ENCODE measurements at regions not wholly inside any gene's neighbourhood (a gene's known extent, or its start where the extent isn't known, plus 50 kb on each side); places are given as distances from the start of the nearest gene placed in this dataset.

GRCh38 chr9:78562021-78562420 is 265.1 kb downstream of the PSAT1 start:
- Histone ChIP-seq H3K27ac (no peak overlapping the region), H3K36me3 (no peaks in the 10 kb centered on the region), H3K4me3 (no peak overlapping the region), H3K9me3 (no peaks in the 10 kb centered on the region), H3K4me1 (no peaks in the 10 kb centered on the region), H3K27me3 (no peaks in the 10 kb centered on the region)
- DNase-seq (no peak), ATAC-seq (no peak)
- no peak for TF ChIP-seq CTCF (IDR thresholded peaks at IDR 0.05)
- intact Hi-C loops (cut with DNase I): no loop called here

- intact Hi-C loops (cut with DNase I): no loop called here
- no peak overlapping the region for H3K4me3 ChIP-seq
Observed at GRCh38 chr9:78563269-78563668, 266.3 kb downstream of the PSAT1 start.

GRCh38 chr9:78565481-78565880 is 268.6 kb downstream of the PSAT1 start:
- no peak for ATAC-seq
- no peaks in the 10 kb centered on the region for H3K27me3 ChIP-seq
- no peak overlapping the region for H3K27ac ChIP-seq

More at GRCh38 chr9:78563269-78563668, 266.3 kb downstream of the PSAT1 start:
- no peak for ATAC-seq
- H3K36me3 ChIP-seq: no peaks in the 10 kb centered on the region
- H3K27me3 ChIP-seq: no peaks in the 10 kb centered on the region
- H3K9me3 ChIP-seq: no peaks in the 10 kb centered on the region
- no peak for DNase-seq
- no peak for TF ChIP-seq CTCF (IDR thresholded peaks at IDR 0.05)
- H3K27ac ChIP-seq: no peak overlapping the region
- no peaks in the 10 kb centered on the region for H3K4me1 ChIP-seq

GRCh38 chr9:78566521-78566920 is 269.6 kb downstream of the PSAT1 start:
- Histone ChIP-seq H3K36me3 (no peaks in the 10 kb centered on the region), H3K27ac (no peak overlapping the region), H3K4me3 (no peak overlapping the region), H3K4me1 (no peaks in the 10 kb centered on the region), H3K9me3 (no peaks in the 10 kb centered on the region), H3K27me3 (no peaks in the 10 kb centered on the region)
- intact Hi-C loops (cut with DNase I): no loop called here
- TF ChIP-seq CTCF (IDR thresholded peaks at IDR 0.05): no peak
- no peak for ATAC-seq
- no peak for DNase-seq

More at GRCh38 chr9:78565481-78565880, 268.6 kb downstream of the PSAT1 start:
- no peak for DNase-seq
- H3K9me3 ChIP-seq: no peaks in the 10 kb centered on the region
- intact Hi-C loops (cut with DNase I): no loop called here
- no peak overlapping the region for H3K4me3 ChIP-seq
- H3K36me3 ChIP-seq: no peaks in the 10 kb centered on the region
- no peaks in the 10 kb centered on the region for H3K4me1 ChIP-seq
- TF ChIP-seq CTCF (IDR thresholded peaks at IDR 0.05): no peak

- DNase-seq (no peak), ATAC-seq (no peak)
- H3K4me3 ChIP-seq: no peak overlapping the region
- no peaks in the 10 kb centered on the region for H3K36me3 ChIP-seq
- no peaks in the 10 kb centered on the region for H3K4me1 ChIP-seq
- intact Hi-C loops (cut with DNase I): no loop called here
- TF ChIP-seq CTCF (IDR thresholded peaks at IDR 0.05): no peak
- no peaks in the 10 kb centered on the region for H3K9me3 ChIP-seq
- no peaks in the 10 kb centered on the region for H3K27me3 ChIP-seq
- no peak overlapping the region for H3K27ac ChIP-seq
Observed at GRCh38 chr9:78566948-78567675, 270.2 kb downstream of the PSAT1 start.

Measured in left lung (tissue), 4 donors.